Fibroblast of pulmonary artery (primary cell): ENCODE measurements at regions not wholly inside any gene's neighbourhood (a gene's known extent, or its start where the extent isn't known, plus 50 kb on each side); places are given as distances from the start of the nearest gene placed in this dataset.

Experiments used
- DNase-seq: peaks from one replicate; pipeline ENCODE4 v3.0.0-alpha.2; 2010; ENCODE audit warnings: low read depth
- H3K4me3 ChIP-seq: replicated peaks from 2 replicates; pipeline ENCODE4 v1.5.1; 2011; ENCODE audit warnings: low read depth, mild to moderate bottlenecking, control low read depth, low read length, moderate library complexity
- CTCF ChIP-seq: IDR thresholded peaks from 2 replicates; pipeline ENCODE4 v1.5.1; 2011; ENCODE audit warnings: mild to moderate bottlenecking, control low read depth, low read length, inconsistent platforms; ENCODE audit errors: missing control alignments

GRCh38 chr10:131728286-131729228 lies 172.3 kb upstream of the PPP2R2D start:
- no peak for DNase-seq
- no peak overlapping the region for H3K4me3 ChIP-seq
- TF ChIP-seq CTCF: no peak

- no peak for DNase-seq
- no peak overlapping the region for H3K4me3 ChIP-seq
- TF ChIP-seq CTCF: no peak
Measured at GRCh38 chr10:131729361-131729760, 171.4 kb upstream of the PPP2R2D start.

GRCh38 chr10:131729938-131730660 lies 170.7 kb upstream of the PPP2R2D start:
- no peak for TF ChIP-seq CTCF
- no peak overlapping the region for H3K4me3 ChIP-seq
- no peak for DNase-seq

GRCh38 chr10:131730771-131731497 lies 169.9 kb upstream of the PPP2R2D start:
- H3K4me3 ChIP-seq: no peak overlapping the region
- TF ChIP-seq CTCF: no peak
- DNase-seq: no peak

GRCh38 chr10:131731780-131732630 lies 168.8 kb upstream of the PPP2R2D start:
- no peak overlapping the region for H3K4me3 ChIP-seq
- no peak for DNase-seq
- no peak for TF ChIP-seq CTCF

GRCh38 chr10:131732631-131733127 lies 168.1 kb upstream of the PPP2R2D start:
- H3K4me3 ChIP-seq: no peak overlapping the region
- TF ChIP-seq CTCF: no peak
- DNase-seq: no peak
